ENCODE measurements at regions not wholly inside any gene's neighbourhood (a gene's known extent, or its start where the extent isn't known, plus 50 kb on each side); places are given as distances from the start of the nearest gene placed in this dataset.

DNA sequence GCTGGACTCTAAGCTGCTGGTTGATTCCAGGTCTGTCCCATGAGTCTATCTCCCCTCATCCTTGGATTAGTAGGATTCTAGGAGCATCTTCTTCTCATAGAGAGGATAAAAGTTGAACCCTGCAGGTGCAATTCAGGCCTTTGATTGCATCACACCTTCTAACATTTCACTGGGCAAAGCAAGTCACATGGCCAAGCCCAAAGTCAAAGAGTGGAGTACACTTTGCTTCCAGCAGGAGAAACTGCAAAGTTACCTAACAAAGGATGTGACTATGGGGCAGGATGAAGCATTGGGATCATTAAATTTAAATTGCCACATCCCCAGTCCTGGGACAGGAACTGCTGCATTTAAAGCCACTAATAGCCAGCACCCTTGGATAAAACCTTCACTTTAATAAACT lies 51.0 kb upstream of the EGFLAM start:
- DNase-seq, result peak in 1 of 2 experiments; percentile 7

GRCh38 chr5:38202741-38203140 lies 55.6 kb upstream of the EGFLAM start:
- no peak for DNase-seq

- no peak for DNase-seq
These were observed 57.3 kb upstream of the EGFLAM start for GRCh38 chr5:38200872-38201557.

- DNase-seq, result no peak
These were observed 61.2 kb upstream of the EGFLAM start for GRCh38 chr5:38197118-38197517.

GRCh38 chr5:38193015-38193581 lies 65.3 kb upstream of the EGFLAM start:
- DNase-seq, result peak in 1 of 2 experiments; percentile 65

GRCh38 chr5:38191693-38192092 lies 66.7 kb upstream of the EGFLAM start:
- no peak for DNase-seq

GRCh38 chr5:38190111-38190510 lies 68.2 kb upstream of the EGFLAM start:
- DNase-seq, result no peak

- no peak for DNase-seq
These were observed 69.3 kb upstream of the EGFLAM start for GRCh38 chr5:38189081-38189504.

DNA sequence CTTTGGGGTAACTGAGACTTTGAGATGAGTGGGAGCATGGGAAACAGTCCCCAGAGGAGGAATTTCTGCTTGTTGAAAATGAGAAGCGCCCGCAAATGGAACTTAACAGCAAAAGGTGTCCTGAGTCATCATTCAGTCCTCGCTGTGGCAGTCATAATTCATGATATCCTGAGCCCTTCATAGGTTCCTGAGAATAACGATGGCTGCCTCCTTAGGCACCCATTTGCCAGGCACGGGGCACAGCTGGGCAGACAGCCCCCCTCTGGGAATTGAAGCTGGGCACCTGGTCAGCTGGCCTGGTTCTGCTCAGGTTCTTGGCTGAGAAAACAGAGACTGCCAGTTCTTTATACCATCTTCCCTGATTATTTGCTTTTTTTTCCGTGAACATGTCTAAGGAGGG lies 69.8 kb upstream of the EGFLAM start:
- no peak for DNase-seq

GRCh38 chr5:38187532-38187931 lies 70.8 kb upstream of the EGFLAM start:
- no peak for DNase-seq

DNA sequence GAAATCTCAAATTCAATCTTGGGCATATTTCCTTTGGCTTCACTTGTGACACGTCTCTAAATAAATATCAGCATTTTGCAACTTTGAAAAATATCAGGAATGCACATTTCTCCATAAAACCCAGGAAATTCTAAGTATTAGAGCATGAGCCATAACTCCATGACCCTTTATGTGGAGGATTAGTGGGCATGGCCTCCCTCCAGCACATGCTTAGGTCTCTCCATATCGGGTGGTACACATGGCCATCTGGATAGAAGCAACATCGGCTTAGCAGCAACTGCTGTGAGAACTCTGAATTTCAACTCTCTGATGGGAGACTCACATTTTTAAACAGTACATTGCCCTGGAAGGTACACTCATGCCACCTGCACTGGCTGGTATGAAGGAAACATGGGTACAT lies 73.7 kb upstream of the EGFLAM start:
- no peak for DNase-seq

DNA sequence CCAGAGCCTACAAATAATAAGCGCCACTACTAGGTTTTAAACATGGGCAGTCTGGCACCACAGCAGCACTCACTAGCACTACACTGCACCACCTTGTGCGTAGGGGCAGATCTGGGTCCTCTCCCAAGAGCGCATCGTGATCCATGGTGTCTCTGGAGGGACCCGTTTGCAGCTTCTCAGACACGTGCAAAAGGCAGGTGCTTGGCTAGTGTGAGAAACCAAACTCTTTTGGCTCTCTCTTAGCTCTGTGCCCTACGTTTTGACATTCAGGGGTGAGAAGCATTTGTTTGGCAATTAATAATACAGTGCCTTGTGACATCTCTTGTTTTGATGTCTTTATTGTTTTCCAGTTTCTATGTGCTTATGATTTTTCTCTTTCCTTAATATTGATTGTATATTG lies 75.4 kb upstream of the EGFLAM start:
- DNase-seq, result no peak

DNA sequence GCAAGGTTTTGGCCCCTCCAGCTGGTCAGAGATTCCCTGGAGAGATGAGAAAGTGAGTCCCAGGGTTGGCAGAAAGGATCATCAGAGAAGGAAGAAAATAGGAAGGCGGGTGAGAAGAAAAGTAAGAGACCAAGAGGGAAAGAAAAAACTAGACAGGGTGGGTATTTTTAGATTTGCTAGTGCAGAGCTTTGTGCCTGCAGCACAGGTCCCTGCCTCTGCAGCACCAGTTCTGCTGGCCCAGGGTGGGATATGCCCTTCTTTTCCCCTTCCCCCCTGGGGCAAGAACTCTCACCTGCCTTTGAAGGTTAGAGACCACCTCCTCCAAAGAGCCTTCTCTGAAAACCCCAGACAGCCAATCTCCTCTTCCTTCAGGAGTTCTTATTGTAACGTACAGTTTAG lies 90.3 kb upstream of the EGFLAM start:
- DNase-seq, result no peak

GRCh38 chr5:38167562-38167996 lies 90.8 kb upstream of the EGFLAM start:
- DNase-seq, result no peak

DNA sequence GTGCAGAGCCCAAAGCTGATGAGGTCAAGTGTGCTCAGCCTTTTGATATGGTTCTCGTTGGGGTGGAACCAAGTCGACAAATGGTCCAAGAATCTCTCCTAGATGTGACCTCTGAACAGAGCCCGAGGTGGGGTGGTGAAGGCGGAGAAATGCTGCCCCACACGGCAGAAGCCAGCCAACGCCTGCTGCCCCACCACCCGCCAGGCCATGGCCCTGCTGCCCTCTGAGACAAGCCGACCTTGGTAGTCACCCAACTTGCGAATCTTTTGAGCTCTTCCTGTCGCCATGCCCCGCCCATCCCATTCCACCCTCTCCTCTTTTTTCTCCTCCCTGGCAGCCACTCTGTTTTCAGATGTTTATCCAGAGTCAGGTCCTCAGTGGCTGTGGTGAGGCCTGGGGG lies 91.5 kb upstream of the EGFLAM start:
- no peak for DNase-seq

GRCh38 chr5:38165435-38165834 lies 92.9 kb upstream of the EGFLAM start:
- no peak for DNase-seq

- DNase-seq, result no peak
These were observed 93.5 kb upstream of the EGFLAM start for GRCh38 chr5:38164776-38165399.

DNA sequence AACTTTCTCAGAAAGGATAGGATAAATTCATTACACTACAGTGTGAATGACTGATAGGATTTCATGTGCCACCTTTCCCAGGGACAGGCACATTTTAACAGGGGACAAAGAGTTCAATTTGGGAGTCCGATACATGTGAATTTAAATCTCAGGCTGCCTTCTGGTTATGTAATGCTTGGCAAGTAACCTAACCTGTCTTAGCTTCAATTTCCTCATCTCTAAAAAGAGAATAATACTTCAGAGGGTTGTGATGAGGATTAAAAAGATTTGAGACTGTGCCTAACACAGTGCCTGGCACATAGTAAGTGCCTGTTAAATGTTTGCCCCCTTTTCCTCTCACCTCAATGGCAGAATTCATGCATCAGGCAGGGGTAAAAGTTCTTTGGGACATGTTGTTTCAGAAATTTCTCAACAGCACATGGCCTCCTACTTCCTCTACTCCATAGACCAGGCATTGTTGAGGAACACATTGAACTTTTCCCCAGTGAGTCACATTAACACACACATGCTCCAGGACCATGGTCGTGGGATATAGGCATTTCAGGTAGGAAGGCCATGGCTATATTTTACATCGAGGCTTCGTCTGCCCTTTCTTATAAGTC lies 94.6 kb upstream of the EGFLAM start:
- DNase-seq, result no peak

DNA sequence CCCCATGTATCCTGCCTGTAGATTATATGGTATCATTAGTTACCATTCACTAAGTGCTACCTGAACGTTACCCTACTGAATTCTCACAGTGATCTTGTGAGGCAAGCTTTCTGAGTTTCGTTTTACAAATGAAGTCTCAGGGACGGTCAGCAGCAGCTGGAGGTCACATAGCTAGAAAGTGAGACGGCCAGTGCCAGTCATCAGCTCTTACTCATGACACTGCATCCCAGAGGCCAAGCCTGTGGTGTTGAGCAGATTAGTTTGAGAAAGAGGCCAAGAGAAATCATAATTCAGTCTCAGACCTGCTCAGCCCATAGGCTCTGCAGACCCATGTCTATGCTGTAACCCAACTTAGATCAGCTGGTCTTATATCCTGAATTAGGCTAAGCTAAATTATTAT lies 95.7 kb upstream of the EGFLAM start:
- DNase-seq, result no peak

GRCh38 chr5:38157024-38157423 lies 101.3 kb upstream of the EGFLAM start:
- DNase-seq, result no peak

DNA sequence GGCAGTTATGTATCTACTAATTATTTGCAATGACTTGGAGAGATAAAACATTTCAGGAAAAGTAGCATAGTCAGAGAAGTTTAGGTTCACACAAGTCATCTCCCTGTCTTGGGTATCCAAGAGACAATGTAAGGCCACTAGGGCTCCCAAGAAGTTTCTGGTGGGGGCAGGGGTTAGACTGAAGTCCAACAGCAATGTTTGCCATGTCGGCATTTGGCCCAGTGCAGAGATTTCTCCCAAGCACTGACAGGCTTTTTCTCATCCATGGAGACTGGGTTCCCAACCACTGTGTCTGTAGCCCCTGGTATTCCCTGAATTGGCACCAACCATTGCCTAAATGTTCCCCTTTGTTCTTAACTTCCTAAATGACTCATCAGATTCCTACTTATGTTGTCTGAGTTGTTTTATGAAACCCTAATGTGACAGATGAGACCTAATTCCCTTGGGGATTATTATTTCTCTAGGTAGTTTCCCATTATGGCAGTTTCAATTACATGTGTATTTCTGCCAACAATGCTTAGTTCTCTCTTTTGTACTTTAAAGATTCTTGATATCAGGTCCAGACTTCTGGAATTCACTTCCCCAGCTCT lies 103.6 kb upstream of the EGFLAM start:
- DNase-seq, result no peak

DNA sequence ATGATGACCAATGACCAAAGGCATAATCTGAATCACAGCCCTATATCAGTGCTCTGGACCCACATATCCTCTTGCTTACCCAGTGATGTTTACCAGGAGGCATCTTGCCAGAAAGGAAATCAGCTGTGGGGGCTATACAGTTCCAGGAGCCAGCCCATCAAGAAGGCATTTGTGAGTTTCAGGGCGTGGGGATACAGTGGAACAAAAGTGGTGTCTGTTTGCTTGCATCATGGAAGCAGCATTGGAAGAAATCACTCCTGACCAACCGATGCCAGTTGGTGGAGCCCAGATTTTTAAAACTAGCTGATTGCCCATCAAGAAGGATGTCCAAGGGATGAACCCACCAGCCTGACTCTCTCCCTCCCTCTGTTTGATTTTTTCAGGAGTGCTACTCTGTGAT lies 106.5 kb upstream of the EGFLAM start:
- no peak for DNase-seq

- DNase-seq, result no peak
These were observed 108.6 kb upstream of the EGFLAM start for GRCh38 chr5:38149815-38150195.

Measured in SW 1271 (cell line).